ENCODE measurements at regions not wholly inside any gene's neighbourhood (a gene's known extent, or its start where the extent isn't known, plus 50 kb on each side); places are given as distances from the start of the nearest gene placed in this dataset.

- H3K36me3 ChIP-seq (ENCODE audit: insufficient read depth, low read length): no peaks in the 10 kb centered on the region
- no peak overlapping the region for H3K9ac ChIP-seq (ENCODE audit: low read depth, low read length)
- no peaks in the 10 kb centered on the region for H3K4me1 ChIP-seq (ENCODE audit: insufficient read depth, low read length)
- H3K9me3 ChIP-seq (ENCODE audit: control insufficient read depth, insufficient read depth, low read length): no peaks in the 10 kb centered on the region
Measured at GRCh38 chr3:79835701-79836100, 67.9 kb upstream of the ROBO1 start.

GRCh38 chr3:79824166-79824565, 56.4 kb upstream of the ROBO1 start:
- H3K9ac ChIP-seq (ENCODE audit: low read depth, low read length): no peak overlapping the region
- no peaks in the 10 kb centered on the region for H3K9me3 ChIP-seq (ENCODE audit: control insufficient read depth, insufficient read depth, low read length)
- H3K4me1 ChIP-seq (ENCODE audit: insufficient read depth, low read length): no peaks in the 10 kb centered on the region
- H3K36me3 ChIP-seq (ENCODE audit: insufficient read depth, low read length): no peaks in the 10 kb centered on the region

GRCh38 chr3:79822076-79822475, 54.3 kb upstream of the ROBO1 start:
- Histone ChIP-seq H3K9ac (ENCODE audit: low read depth, low read length) (no peak overlapping the region), H3K36me3 (ENCODE audit: insufficient read depth, low read length) (no peaks in the 10 kb centered on the region), H3K9me3 (ENCODE audit: control insufficient read depth, insufficient read depth, low read length) (no peaks in the 10 kb centered on the region), H3K4me1 (ENCODE audit: insufficient read depth, low read length) (no peaks in the 10 kb centered on the region)

- no peaks in the 10 kb centered on the region for H3K4me1 ChIP-seq (ENCODE audit: insufficient read depth, low read length)
- H3K36me3 ChIP-seq (ENCODE audit: insufficient read depth, low read length): no peaks in the 10 kb centered on the region
- no peak overlapping the region for H3K9ac ChIP-seq (ENCODE audit: low read depth, low read length)
Measured at GRCh38 chr3:79820089-79820488, 52.3 kb upstream of the ROBO1 start.

GRCh38 chr3:79818015-79818414, 50.2 kb upstream of the ROBO1 start:
- Histone ChIP-seq H3K9ac (ENCODE audit: low read depth, low read length) (no peak overlapping the region), H3K9me3 (ENCODE audit: control insufficient read depth, insufficient read depth, low read length) (no peaks in the 10 kb centered on the region), H3K36me3 (ENCODE audit: insufficient read depth, low read length) (no peaks in the 10 kb centered on the region), H3K4me1 (ENCODE audit: insufficient read depth, low read length) (no peaks in the 10 kb centered on the region)

More at GRCh38 chr3:79820089-79820488, 52.3 kb upstream of the ROBO1 start:
- H3K9me3 ChIP-seq (ENCODE audit: control insufficient read depth, insufficient read depth, low read length): no peaks in the 10 kb centered on the region

Data from ES-I3 (cell line).